Lower leg skin (tissue), 4 donors: ENCODE measurements at regions not wholly inside any gene's neighbourhood (a gene's known extent, or its start where the extent isn't known, plus 50 kb on each side); places are given as distances from the start of the nearest gene placed in this dataset.

ENCODE experiments used
- DNase-seq, 2 donors: peaks; one replicate each; pipeline ENCODE4 v3.0.0-alpha.2; 2019; ENCODE audit warnings: low spot score in 2 of 2
- H3K4me3 ChIP-seq: fragments of 200-600 bp; sonication (generic); 2 replicates; pipeline ENCODE4 v1.5.1; 2017; ENCODE audit warnings: mild to moderate bottlenecking, low read depth; ENCODE audit not compliant: poor library complexity, severe bottlenecking
- CTCF ChIP-seq, 3 donors: fragments of 450-650 bp; IDR thresholded peaks; one replicate each; pipeline ENCODE4 v1.5.1; 2016; ENCODE audit warnings: antibody characterized with exemption in 3 of 3, mild to moderate bottlenecking in 3 of 3, moderate library complexity in 2 of 3
- POLR2A ChIP-seq, 2 donors: fragments of 450-650 bp; IDR thresholded peaks; one replicate each; pipeline ENCODE4 v1.6.1; 2016 to 2017; ENCODE audit warnings: antibody characterized with exemption in 2 of 2, mild to moderate bottlenecking in 1 of 2, moderate library complexity in 1 of 2
- WGBS, 2 donors: methylation state at CpG; one replicate each; pipeline ENCODE4 v1.1.5; 2018; 5-methylcytosine and 5-hydroxymethylcytosine counted together
- intact Hi-C: fragments of 100-400 bp; cut with DNase I; formaldehyde crosslinking; loops from one replicate; pipeline ENCODE4 v1.15.0; 2023; ENCODE audit warnings: low total_unique reads

- no peak for DNase-seq
- TF ChIP-seq POLR2A (IDR thresholded peaks at IDR 0.05), result no peak
- no peak for TF ChIP-seq CTCF (IDR thresholded peaks at IDR 0.05)
- intact Hi-C loops, result no loop called here
- WGBS, 2 donors, result 77 to 81% methylated on average over 2 of the region's 2 CpGs
- H3K4me3 ChIP-seq, result no peak overlapping the region
These were observed 1215.9 kb downstream of the UQCRFS1 start for GRCh38 chr19:27997069-27997468.

- H3K4me3 ChIP-seq, result no peak overlapping the region
- 57 to 59% methylated on average over 6 of the region's 6 CpGs for WGBS, 2 donors
- intact Hi-C loops, result no loop called here
- no peak for DNase-seq
- TF ChIP-seq CTCF (IDR thresholded peaks at IDR 0.05) (no peak), POLR2A (IDR thresholded peaks at IDR 0.05) (no peak)
These were observed 1219.1 kb downstream of the UQCRFS1 start for GRCh38 chr19:27993619-27994570.

- WGBS, 2 donors, result 70 to 84% methylated on average over 1 of the region's 1 CpG
- no peak overlapping the region for H3K4me3 ChIP-seq
- DNase-seq, result no peak
- intact Hi-C loops, result no loop called here
- TF ChIP-seq POLR2A (IDR thresholded peaks at IDR 0.05) (no peak), CTCF (IDR thresholded peaks at IDR 0.05) (no peak)
These were observed 1226.7 kb downstream of the UQCRFS1 start for GRCh38 chr19:27986299-27986698.

DNA sequence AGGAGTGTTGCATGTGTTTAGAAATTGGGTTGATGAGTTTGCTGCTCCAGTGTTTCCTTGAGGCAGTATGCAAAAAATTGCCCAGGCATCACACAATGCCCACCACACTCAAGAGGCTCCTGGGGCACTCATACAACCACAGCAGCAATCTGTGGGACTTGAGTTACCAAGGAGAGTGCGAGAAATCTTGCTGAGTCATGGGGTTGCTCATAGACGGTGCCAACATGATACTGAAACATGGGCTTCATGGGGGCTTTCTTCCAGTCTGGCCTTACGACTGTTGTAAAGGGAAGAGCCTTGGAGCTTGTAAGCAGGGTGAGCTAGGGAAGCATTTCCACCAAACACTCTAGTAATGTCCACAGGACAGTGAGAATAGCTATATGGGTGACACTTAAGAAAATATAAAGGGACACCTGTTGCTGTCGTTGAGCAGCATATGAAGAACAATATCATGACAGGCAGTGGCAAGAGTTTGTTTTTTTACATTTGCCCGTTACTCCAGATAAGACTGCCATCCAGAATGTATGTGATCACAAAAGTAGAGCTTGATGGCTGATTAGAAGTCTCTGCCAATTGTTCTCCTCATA lies 1237.4 kb downstream of the UQCRFS1 start:
- intact Hi-C loops, result loop anchor here (10.0 kb wide), 1 partner anchor 349 kb away; no protein-coding TSS in a partner anchor
- DNase-seq, result no peak
- 69 to 82% methylated on average over 5 of the region's 5 CpGs for WGBS, 2 donors
- no peak overlapping the region for H3K4me3 ChIP-seq
- TF ChIP-seq CTCF (IDR thresholded peaks at IDR 0.05) (no peak), POLR2A (IDR thresholded peaks at IDR 0.05) (no peak)

- intact Hi-C loops, result loop anchor here (10.0 kb wide), 1 partner anchor 351 kb away; no protein-coding TSS in a partner anchor
- no peak for DNase-seq
- TF ChIP-seq POLR2A (IDR thresholded peaks at IDR 0.05), result no peak
- no peak for TF ChIP-seq CTCF (IDR thresholded peaks at IDR 0.05)
- no peak overlapping the region for H3K4me3 ChIP-seq
- WGBS, 2 donors, result 14 to 17% methylated on average over 2 of the region's 2 CpGs
These were observed 1238.9 kb downstream of the UQCRFS1 start for GRCh38 chr19:27974082-27974513.
